HL-60 (cell line): ENCODE measurements at regions not wholly inside any gene's neighbourhood (a gene's known extent, or its start where the extent isn't known, plus 50 kb on each side); places are given as distances from the start of the nearest gene placed in this dataset.

Experiments used
- DNase-seq, 2 experiments: peaks; one replicate each; pipeline ENCODE4 v3.0.0-alpha.2; 2010 to 2020; ENCODE audit warnings: low read depth in 1 of 2, low spot score in 1 of 2
- H3K27ac ChIP-seq: fragments of 250-450 bp; sonication (Bioruptor Pico); replicated peaks from 2 replicates; pipeline ENCODE4 v1.5.1; 2020; ENCODE audit warnings: mild to moderate bottlenecking, moderate library complexity
- H3K27me3 ChIP-seq: fragments of 250-450 bp; sonication (Bioruptor Pico); 2 replicates; pipeline ENCODE4 v1.5.1; 2021; ENCODE audit warnings: mild to moderate bottlenecking, moderate library complexity; ENCODE audit not compliant: insufficient read depth, poor library complexity, severe bottlenecking
- H3K4me3 ChIP-seq: replicated peaks from 2 replicates; pipeline ENCODE4 v1.5.1; 2011; ENCODE audit warnings: mild to moderate bottlenecking, control low read depth, low read length; ENCODE audit not compliant: insufficient read depth
- CTCF ChIP-seq: IDR thresholded peaks from one replicate; pipeline ENCODE4 v1.5.1; 2011; ENCODE audit warnings: low read length, control low read depth, inconsistent platforms; ENCODE audit not compliant: insufficient read depth
- GABPA ChIP-seq: IDR thresholded peaks from 2 replicates; pipeline ENCODE4 v1.6.1; 2012; ENCODE audit warnings: low read depth
- POLR2AphosphoS5 ChIP-seq: IDR thresholded peaks from 2 replicates; pipeline ENCODE4 v1.6.1; 2012; ENCODE audit warnings: low read depth
- SPI1 ChIP-seq: IDR thresholded peaks from 2 replicates; pipeline ENCODE4 v1.6.1; 2012; ENCODE audit warnings: low read depth, mild to moderate bottlenecking, borderline replicate concordance
- TF ChIP-seq, protein P1 (sequence below): IDR thresholded peaks from 2 replicates; pipeline ENCODE4 v1.6.1; 2012; ENCODE audit warnings: low read depth; ENCODE audit not compliant: insufficient replicate concordance

- TF ChIP-seq SPI1 = no peak
- TF ChIP-seq, protein P1, sequence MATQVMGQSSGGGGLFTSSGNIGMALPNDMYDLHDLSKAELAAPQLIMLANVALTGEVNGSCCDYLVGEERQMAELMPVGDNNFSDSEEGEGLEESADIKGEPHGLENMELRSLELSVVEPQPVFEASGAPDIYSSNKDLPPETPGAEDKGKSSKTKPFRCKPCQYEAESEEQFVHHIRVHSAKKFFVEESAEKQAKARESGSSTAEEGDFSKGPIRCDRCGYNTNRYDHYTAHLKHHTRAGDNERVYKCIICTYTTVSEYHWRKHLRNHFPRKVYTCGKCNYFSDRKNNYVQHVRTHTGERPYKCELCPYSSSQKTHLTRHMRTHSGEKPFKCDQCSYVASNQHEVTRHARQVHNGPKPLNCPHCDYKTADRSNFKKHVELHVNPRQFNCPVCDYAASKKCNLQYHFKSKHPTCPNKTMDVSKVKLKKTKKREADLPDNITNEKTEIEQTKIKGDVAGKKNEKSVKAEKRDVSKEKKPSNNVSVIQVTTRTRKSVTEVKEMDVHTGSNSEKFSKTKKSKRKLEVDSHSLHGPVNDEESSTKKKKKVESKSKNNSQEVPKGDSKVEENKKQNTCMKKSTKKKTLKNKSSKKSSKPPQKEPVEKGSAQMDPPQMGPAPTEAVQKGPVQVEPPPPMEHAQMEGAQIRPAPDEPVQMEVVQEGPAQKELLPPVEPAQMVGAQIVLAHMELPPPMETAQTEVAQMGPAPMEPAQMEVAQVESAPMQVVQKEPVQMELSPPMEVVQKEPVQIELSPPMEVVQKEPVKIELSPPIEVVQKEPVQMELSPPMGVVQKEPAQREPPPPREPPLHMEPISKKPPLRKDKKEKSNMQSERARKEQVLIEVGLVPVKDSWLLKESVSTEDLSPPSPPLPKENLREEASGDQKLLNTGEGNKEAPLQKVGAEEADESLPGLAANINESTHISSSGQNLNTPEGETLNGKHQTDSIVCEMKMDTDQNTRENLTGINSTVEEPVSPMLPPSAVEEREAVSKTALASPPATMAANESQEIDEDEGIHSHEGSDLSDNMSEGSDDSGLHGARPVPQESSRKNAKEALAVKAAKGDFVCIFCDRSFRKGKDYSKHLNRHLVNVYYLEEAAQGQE = no peak
- no peak for TF ChIP-seq GABPA
- TF ChIP-seq CTCF = no peak
- TF ChIP-seq POLR2AphosphoS5 = no peak
- H3K27ac ChIP-seq = no peak overlapping the region
- H3K4me3 ChIP-seq = no peak overlapping the region
- H3K27me3 ChIP-seq = no peaks in the 10 kb centered on the region
- DNase-seq = no peak
Observed at GRCh38 chr15:47975427-47975826, 145.4 kb upstream of the SLC24A5 start.

DNA sequence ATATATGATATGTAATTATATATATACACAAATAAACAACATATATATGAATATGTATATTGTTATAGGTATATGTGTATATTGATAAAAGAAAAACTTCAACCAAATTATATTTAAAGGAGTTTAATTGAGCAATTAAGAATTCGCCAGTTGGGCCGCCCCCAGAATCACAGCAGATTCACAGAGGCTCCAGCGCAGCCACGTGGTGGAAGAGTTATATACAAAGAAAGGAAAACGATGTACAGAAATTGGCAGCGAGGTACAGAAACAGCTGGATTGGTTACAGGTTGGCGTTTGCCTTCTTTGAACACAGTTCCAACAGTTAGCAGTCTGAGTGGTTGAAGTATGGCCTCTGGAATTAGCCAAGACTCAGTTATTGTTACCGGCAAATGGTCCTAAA lies 137.3 kb upstream of the SLC24A5 start:
- H3K27me3 ChIP-seq = no peaks in the 10 kb centered on the region
- H3K27ac ChIP-seq = no peak overlapping the region
- TF ChIP-seq GABPA (no peak), POLR2AphosphoS5 (no peak), CTCF (no peak), SPI1 (no peak)
- TF ChIP-seq, protein P1 = no peak
- DNase-seq = no peak
- no peak overlapping the region for H3K4me3 ChIP-seq

DNA sequence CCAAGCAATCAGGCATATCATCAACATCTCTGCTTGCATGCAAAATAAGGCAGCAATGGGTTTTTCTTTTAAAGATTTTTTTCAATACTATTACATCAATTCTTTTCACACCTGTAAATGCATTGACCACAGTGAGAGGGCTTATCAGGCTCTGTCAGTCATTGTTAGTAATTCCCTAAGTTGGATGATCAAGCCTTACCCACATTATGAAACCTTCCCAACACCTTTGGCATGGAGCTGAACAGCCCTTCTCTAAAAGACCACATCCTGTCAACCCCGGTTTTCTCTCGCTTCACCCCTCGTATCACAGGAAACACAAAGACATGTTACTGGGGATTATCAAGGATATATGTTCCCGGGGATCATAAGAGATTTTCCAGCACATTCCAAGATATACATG lies 135.2 kb upstream of the SLC24A5 start:
- Histone ChIP-seq H3K4me3 (no peak overlapping the region), H3K27me3 (no peaks in the 10 kb centered on the region), H3K27ac (no peak overlapping the region)
- DNase-seq = no peak
- TF ChIP-seq GABPA (no peak), POLR2AphosphoS5 (no peak), CTCF (no peak), SPI1 (no peak)
- TF ChIP-seq, protein P1 = no peak
